Neural cell (in vitro differentiated cells): ENCODE measurements at regions not wholly inside any gene's neighbourhood (a gene's known extent, or its start where the extent isn't known, plus 50 kb on each side); places are given as distances from the start of the nearest gene placed in this dataset.

Experiments
- H2AFZ ChIP-seq: fragments of 200-600, 300-800 bp; sonication (generic), shearing (Covaris generic); 2 replicates; pipeline ENCODE4 v1.6.0; 2014; ENCODE audit warnings: low read depth, mild to moderate bottlenecking, antibody characterized with exemption, low read length, moderate library complexity
- H3F3A ChIP-seq: fragments of 200-600 bp; shearing (Covaris generic); 2 replicates; pipeline ENCODE4 v1.6.1; 2016; ENCODE audit warnings: mild to moderate bottlenecking, moderate library complexity, mixed read lengths, antibody characterized with exemption, low read length; ENCODE audit not compliant: insufficient read depth, poor library complexity, severe bottlenecking
- H3K27ac ChIP-seq: fragments of 200-600, 300-800 bp; sonication (generic), shearing (Covaris generic); 2 replicates; pipeline ENCODE4 v1.5.1; 2014; ENCODE audit warnings: mild to moderate bottlenecking, low read length, moderate library complexity
- H3K27me3 ChIP-seq: fragments of 300-800, 200-600 bp; sonication (generic), shearing (Covaris generic); 2 replicates; pipeline ENCODE4 v1.6.0; 2014; ENCODE audit warnings: mild to moderate bottlenecking, low read depth, low read length, moderate library complexity; ENCODE audit not compliant: insufficient read depth
- H3K36me3 ChIP-seq: fragments of 300-800, 200-600 bp; sonication (generic), shearing (Covaris generic); 2 replicates; pipeline ENCODE4 v1.5.1; 2014; ENCODE audit warnings: mild to moderate bottlenecking, antibody characterized with exemption, low read length, moderate library complexity; ENCODE audit not compliant: insufficient read depth
- H3K4me2 ChIP-seq: fragments of 300-800, 200-600 bp; sonication (generic), shearing (Covaris generic); 2 replicates; pipeline ENCODE4 v1.6.0; 2014; ENCODE audit warnings: mild to moderate bottlenecking, low read length
- H3K4me3 ChIP-seq: fragments of 300-800, 200-600 bp; sonication (generic), shearing (Covaris generic); 2 replicates; pipeline ENCODE4 v1.5.1; 2014; ENCODE audit warnings: mild to moderate bottlenecking, low read length, moderate library complexity
- H3K79me2 ChIP-seq: fragments of 200-600 bp; shearing (Covaris generic); replicated peaks from 2 replicates; pipeline ENCODE4 v1.6.0; 2014; ENCODE audit warnings: mild to moderate bottlenecking, low read length, moderate library complexity; ENCODE audit not compliant: insufficient read depth
- H3K9ac ChIP-seq: fragments of 300-800, 200-600 bp; sonication (generic), shearing (Covaris generic); 2 replicates; pipeline ENCODE4 v1.6.1; 2016; ENCODE audit warnings: mild to moderate bottlenecking, low read length, mixed read lengths
- H3K9me2 ChIP-seq: fragments of 200-600 bp; shearing (Covaris generic); 2 replicates; pipeline ENCODE4 v1.6.1; 2016; ENCODE audit warnings: mild to moderate bottlenecking, low read length, mixed read lengths; ENCODE audit not compliant: insufficient read depth
- H3K9me3 ChIP-seq: fragments of 200-600, 300-800 bp; sonication (generic), shearing (Covaris generic); 2 replicates; pipeline ENCODE4 v1.6.1; 2016; ENCODE audit warnings: mild to moderate bottlenecking, mixed run types, low read length, moderate library complexity, mixed read lengths
- H4K20me1 ChIP-seq: fragments of 200-600 bp; shearing (Covaris generic); 2 replicates; pipeline ENCODE4 v1.6.1; 2016; ENCODE audit warnings: mild to moderate bottlenecking, mixed run types; ENCODE audit not compliant: insufficient read depth
- EP300 ChIP-seq: fragments of 450-650 bp; conservative IDR thresholded peaks from 2 replicates; pipeline ENCODE4 v1.6.1; 2014; ENCODE audit warnings: antibody characterized with exemption, mild to moderate bottlenecking, moderate library complexity; ENCODE audit not compliant: poor library complexity, severe bottlenecking
- EZH2 ChIP-seq: fragments of 200-600, 300-800 bp; shearing (Covaris generic), sonication (generic); IDR thresholded peaks from 2 replicates; pipeline ENCODE4 v1.6.1; 2014; ENCODE audit warnings: antibody characterized with exemption, low read length, borderline replicate concordance, mild to moderate bottlenecking; ENCODE audit not compliant: insufficient read depth, poor library complexity, severe bottlenecking
- MXI1 ChIP-seq: fragments of 450-650 bp; conservative IDR thresholded peaks from 2 replicates; pipeline ENCODE4 v1.6.1; 2014; ENCODE audit warnings: antibody characterized with exemption, mild to moderate bottlenecking; ENCODE audit not compliant: poor library complexity, severe bottlenecking
- POLR2AphosphoS5 ChIP-seq: IDR thresholded peaks from 2 replicates; pipeline ENCODE4 v1.6.1; 2012
- RAD21 ChIP-seq: fragments of 450-650 bp; conservative IDR thresholded peaks from 2 replicates; pipeline ENCODE4 v1.6.1; 2014; ENCODE audit warnings: antibody characterized with exemption, mild to moderate bottlenecking, moderate library complexity
- REST ChIP-seq: IDR thresholded peaks from 2 replicates; pipeline ENCODE4 v1.6.1; 2012; ENCODE audit warnings: borderline replicate concordance
- SMC3 ChIP-seq: fragments of 450-650 bp; conservative IDR thresholded peaks from 2 replicates; pipeline ENCODE4 v1.6.1; 2014; ENCODE audit warnings: antibody characterized with exemption, mild to moderate bottlenecking, moderate library complexity; ENCODE audit not compliant: poor library complexity
- TAF1 ChIP-seq: IDR thresholded peaks from 2 replicates; pipeline ENCODE4 v1.6.1; 2012; ENCODE audit warnings: low read depth
- TF ChIP-seq, protein P1 (sequence below): fragments of 450-650 bp; IDR thresholded peaks from 2 replicates; pipeline ENCODE4 v1.5.1; 2014; ENCODE audit warnings: antibody characterized with exemption, mild to moderate bottlenecking, moderate library complexity; ENCODE audit not compliant: poor library complexity, severe bottlenecking

- Histone ChIP-seq H3K4me3 (no peak overlapping the region), H2AFZ (no peak overlapping the region), H3K4me2 (no peak overlapping the region), H3K36me3 (no peaks in the 10 kb centered on the region), H3K9ac (no peak overlapping the region), H3K27ac (no peak overlapping the region), H4K20me1 (no peaks in the 10 kb centered on the region), H3F3A (no peaks in the 10 kb centered on the region), H3K9me3 (no peaks in the 10 kb centered on the region), H3K9me2 (no peaks in the 10 kb centered on the region), H3K79me2 (no peaks in the 10 kb centered on the region), H3K27me3 (no peaks in the 10 kb centered on the region)
- TF ChIP-seq SMC3 (no peak), EZH2 (no peak), POLR2AphosphoS5 (no peak), TAF1 (no peak), REST (no peak), RAD21 (no peak), EP300 (no peak), MXI1 (no peak)
- TF ChIP-seq, protein P1, sequence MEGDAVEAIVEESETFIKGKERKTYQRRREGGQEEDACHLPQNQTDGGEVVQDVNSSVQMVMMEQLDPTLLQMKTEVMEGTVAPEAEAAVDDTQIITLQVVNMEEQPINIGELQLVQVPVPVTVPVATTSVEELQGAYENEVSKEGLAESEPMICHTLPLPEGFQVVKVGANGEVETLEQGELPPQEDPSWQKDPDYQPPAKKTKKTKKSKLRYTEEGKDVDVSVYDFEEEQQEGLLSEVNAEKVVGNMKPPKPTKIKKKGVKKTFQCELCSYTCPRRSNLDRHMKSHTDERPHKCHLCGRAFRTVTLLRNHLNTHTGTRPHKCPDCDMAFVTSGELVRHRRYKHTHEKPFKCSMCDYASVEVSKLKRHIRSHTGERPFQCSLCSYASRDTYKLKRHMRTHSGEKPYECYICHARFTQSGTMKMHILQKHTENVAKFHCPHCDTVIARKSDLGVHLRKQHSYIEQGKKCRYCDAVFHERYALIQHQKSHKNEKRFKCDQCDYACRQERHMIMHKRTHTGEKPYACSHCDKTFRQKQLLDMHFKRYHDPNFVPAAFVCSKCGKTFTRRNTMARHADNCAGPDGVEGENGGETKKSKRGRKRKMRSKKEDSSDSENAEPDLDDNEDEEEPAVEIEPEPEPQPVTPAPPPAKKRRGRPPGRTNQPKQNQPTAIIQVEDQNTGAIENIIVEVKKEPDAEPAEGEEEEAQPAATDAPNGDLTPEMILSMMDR, result no peak
Observed at GRCh38 chr20:61106438-61106837, 145.6 kb upstream of the CDH4 start.

DNA sequence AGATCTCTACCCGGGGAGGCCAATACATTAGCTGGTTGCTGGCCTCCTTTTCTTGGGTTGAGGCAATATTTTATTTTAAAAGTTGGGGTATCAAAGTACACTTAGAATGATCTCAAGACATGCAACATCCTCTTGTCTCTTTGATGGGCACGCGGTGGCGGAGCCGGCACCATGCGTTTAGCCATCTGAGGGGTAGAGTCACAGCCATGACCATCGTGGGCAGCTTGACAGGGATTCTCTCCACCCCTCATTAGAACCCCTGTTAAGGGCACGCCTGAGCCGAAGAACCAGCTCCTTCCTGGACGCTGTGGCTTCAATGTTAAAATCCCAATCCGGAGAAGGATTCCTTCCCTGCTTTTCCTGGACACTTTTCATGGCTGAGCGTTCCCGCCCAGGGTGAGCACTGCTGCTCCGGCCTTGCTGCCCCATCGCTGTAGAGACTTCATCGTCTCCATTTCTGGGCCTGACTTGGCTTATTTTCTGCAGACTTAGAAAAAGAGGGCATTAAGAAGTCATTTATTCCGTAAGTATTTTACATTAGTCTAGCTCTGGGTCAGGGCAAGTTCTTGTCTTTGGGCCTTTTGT lies 142.7 kb upstream of the CDH4 start:
- no peak for TF ChIP-seq EP300
- TF ChIP-seq REST, result no peak
- TF ChIP-seq EZH2, result no peak
- no peak for TF ChIP-seq POLR2AphosphoS5
- TF ChIP-seq MXI1, result no peak
- TF ChIP-seq, protein P1, result no peak
- Histone ChIP-seq H3K9me2 (no peaks in the 10 kb centered on the region), H3K9me3 (no peaks in the 10 kb centered on the region), H3F3A (no peaks in the 10 kb centered on the region), H3K4me3 (no peak overlapping the region), H3K79me2 (no peaks in the 10 kb centered on the region), H3K36me3 (no peaks in the 10 kb centered on the region), H3K4me2 (no peak overlapping the region), H3K27me3 (no peaks in the 10 kb centered on the region), H4K20me1 (no peaks in the 10 kb centered on the region), H3K9ac (no peak overlapping the region), H3K27ac (no peak overlapping the region), H2AFZ (no peak overlapping the region)
